Endothelial cell of umbilical vein (primary cell): ENCODE measurements at regions not wholly inside any gene's neighbourhood (a gene's known extent, or its start where the extent isn't known, plus 50 kb on each side); places are given as distances from the start of the nearest gene placed in this dataset.

ENCODE experiments used
- BruUV-seq: library from RNA; stranded (reverse); fragments of 400-500 nt; replicated peaks from 2 replicates; lab custom pipeline; 2021; lab: Mats Ljungman, UMichigan
- CTCF ChIA-PET: fragments of 300-600, 350-600 bp; sonication (Branson Sonifier 250); formaldehyde crosslinking; loops from one replicate; lab custom pipeline; 2021; ENCODE audit warnings: antibody characterized with exemption, inconsistent platforms; lab: Charles Lee
- POLR2A ChIA-PET: fragments of 300-600, 350-600 bp; sonication (Branson Sonifier 250); formaldehyde crosslinking; loops from one replicate; lab custom pipeline; 2021; ENCODE audit warnings: antibody characterized with exemption, inconsistent platforms; lab: Charles Lee
- DNase-seq: peaks from one replicate; pipeline ENCODE4 v3.0.0-alpha.2; 2011; ENCODE audit warnings: low read depth, low spot score
- FAIRE-seq: peaks from 2 replicates; lab custom pipeline; 2011; peaks lifted over from hg19 to GRCh38; lab: Jason Lieb, UNC
- H2AFZ ChIP-seq: 2 replicates; pipeline ENCODE4 v1.6.0; 2012; ENCODE audit warnings: low read depth, low read length, control low read depth, inconsistent platforms
- H3K27ac ChIP-seq: 2 replicates; pipeline ENCODE4 v1.5.1; 2011; ENCODE audit warnings: low read depth, mild to moderate bottlenecking, control low read depth, low read length, moderate library complexity; ENCODE audit not compliant: insufficient read depth
- H3K27me3 ChIP-seq, 2 experiments: 2 replicates each; pipeline versions ENCODE4 v1.6.0 to v1.6.1; 2011; ENCODE audit warnings: low read length in 2 of 2, mixed read lengths in 1 of 2; ENCODE audit not compliant: control insufficient read depth in 2 of 2, insufficient read depth in 2 of 2
- H3K36me3 ChIP-seq, 2 experiments: 2 replicates in 1 of 2; 3 replicates in 1 of 2; pipeline ENCODE4 v1.5.1; 2011; ENCODE audit warnings: low read length in 2 of 2, mild to moderate bottlenecking in 1 of 2, moderate library complexity in 1 of 2; ENCODE audit not compliant: control insufficient read depth in 2 of 2, insufficient read depth in 2 of 2; ENCODE audit errors: extremely low read depth in 1 of 2
- H3K4me1 ChIP-seq: 3 replicates; pipeline ENCODE4 v1.5.1; 2011; ENCODE audit warnings: mild to moderate bottlenecking, low read length; ENCODE audit not compliant: control insufficient read depth, insufficient read depth; ENCODE audit errors: extremely low read depth
- H3K4me2 ChIP-seq: 2 replicates; pipeline ENCODE4 v1.6.1; 2011; ENCODE audit warnings: low read length, control low read depth, mixed read lengths; ENCODE audit not compliant: insufficient read depth
- H3K4me3 ChIP-seq, 3 experiments: fragments of 200-600 bp in 1 of 3; sonication (generic), shearing (Covaris generic) in 1 of 3; replicated peaks in 1 of 3; 2 replicates each; pipeline ENCODE4 v1.5.1; 2011 to 2016; ENCODE audit warnings: control low read depth in 3 of 3, low read length in 3 of 3, mild to moderate bottlenecking in 2 of 3, inconsistent platforms in 1 of 3, low read depth in 1 of 3, moderate library complexity in 1 of 3; ENCODE audit not compliant: insufficient read depth in 1 of 3
- H3K79me2 ChIP-seq: 2 replicates; pipeline ENCODE4 v1.6.0; 2012; ENCODE audit warnings: low read length, inconsistent platforms; ENCODE audit not compliant: control insufficient read depth, insufficient read depth
- H3K9ac ChIP-seq: replicated peaks from 2 replicates; pipeline ENCODE3; 2011; ENCODE audit warnings: low read length, control low read depth; ENCODE audit not compliant: insufficient read depth; ENCODE audit errors: extremely low read depth
- H3K9me1 ChIP-seq: replicated peaks from 3 replicates; pipeline ENCODE4 v1.6.0; 2011; ENCODE audit warnings: mild to moderate bottlenecking, low read length; ENCODE audit not compliant: control insufficient read depth, insufficient read depth; ENCODE audit errors: extremely low read depth
- H3K9me3 ChIP-seq: replicated peaks from 2 replicates; pipeline ENCODE4 v1.5.1; 2012; ENCODE audit warnings: low read length, inconsistent platforms; ENCODE audit not compliant: control insufficient read depth, insufficient read depth
- H4K20me1 ChIP-seq: replicated peaks from 2 replicates; pipeline ENCODE3; 2011; ENCODE audit warnings: mild to moderate bottlenecking, low read length; ENCODE audit not compliant: control insufficient read depth, insufficient read depth; ENCODE audit errors: extremely low read depth
- CTCF ChIP-seq, 2 donors: IDR thresholded peaks; 1 replicate in 1 of 2; 2 replicates in 1 of 2; pipeline ENCODE4 v1.5.1; 2011; ENCODE audit warnings: low read length in 2 of 2, mild to moderate bottlenecking in 2 of 2, moderate library complexity in 2 of 2, control low read depth in 1 of 2, inconsistent platforms in 1 of 2, low read depth in 1 of 2; ENCODE audit not compliant: insufficient read depth in 1 of 2; ENCODE audit errors: extremely low read depth in 1 of 2
- EZH2 ChIP-seq: IDR thresholded peaks from 2 replicates; pipeline ENCODE4 v1.6.1; 2012; ENCODE audit warnings: borderline replicate concordance, low read depth, mild to moderate bottlenecking, moderate library complexity, low read length, inconsistent platforms; ENCODE audit not compliant: severe bottlenecking
- FOS ChIP-seq: IDR thresholded peaks from 2 replicates; pipeline ENCODE4 v1.6.1; 2011; ENCODE audit warnings: mild to moderate bottlenecking, low read length, moderate library complexity, borderline replicate concordance; ENCODE audit not compliant: insufficient read depth
- GATA2 ChIP-seq: IDR thresholded peaks from 2 replicates; pipeline ENCODE4 v1.7.0; 2011; ENCODE audit warnings: low read depth, mild to moderate bottlenecking, moderate library complexity, mixed read lengths, low read length; ENCODE audit not compliant: insufficient read length, insufficient read depth
- JUN ChIP-seq: IDR thresholded peaks from 2 replicates; pipeline ENCODE4 v1.6.1; 2011; ENCODE audit warnings: borderline replicate concordance, low read depth; ENCODE audit not compliant: insufficient read length, insufficient read depth
- MAX ChIP-seq: IDR thresholded peaks from 2 replicates; pipeline ENCODE4 v1.6.1; 2011; ENCODE audit not compliant: insufficient read depth, insufficient read length
- MYC ChIP-seq: IDR thresholded peaks from one replicate; pipeline ENCODE4 v1.6.1; 2011; ENCODE audit warnings: mild to moderate bottlenecking, low read depth, low read length
- POLR2A ChIP-seq: IDR thresholded peaks from 2 replicates; pipeline ENCODE4 v1.6.1; 2012; ENCODE audit warnings: low read depth, mild to moderate bottlenecking, control low read depth, low read length
- POLR2AphosphoS5 ChIP-seq: IDR thresholded peaks from 2 replicates; pipeline ENCODE4 v1.6.1; 2012; ENCODE audit warnings: low read depth, mild to moderate bottlenecking, control low read depth, low read length, moderate library complexity; ENCODE audit not compliant: insufficient read depth
- dilution Hi-C: fragments of 300-500 bp; cut with MboI; formaldehyde crosslinking; loops from one replicate; pipeline ENCODE4 v1.15.0; 2019; ENCODE audit warnings: low sequenced_read_pairs; ENCODE audit not compliant: extremely low pct_ligation_motif_present
- intact Hi-C: fragments of 100-400 bp; cut with micrococcal nuclease; formaldehyde crosslinking; loops from one replicate; pipeline ENCODE4 v1.10.0; 2022

- Histone ChIP-seq H3K36me3 (no peaks in the 10 kb centered on the region), H3K4me2 (no peak overlapping the region), H3K4me3 (no peak overlapping the region), H4K20me1 (no peaks in the 10 kb centered on the region), H3K27me3 (no peaks in the 10 kb centered on the region), H2AFZ (no peak overlapping the region), H3K4me1 (no peaks in the 10 kb centered on the region), H3K79me2 (no peaks in the 10 kb centered on the region), H3K9me3 (no peaks in the 10 kb centered on the region), H3K9ac (no peak overlapping the region), H3K9me1 (no peaks in the 10 kb centered on the region), H3K27ac (no peak overlapping the region)
- intact Hi-C loops (no loop called here), dilution Hi-C loops (no loop called here)
- ChIA-PET CTCF (no interaction called here), POLR2A (no interaction called here)
- BruUV-seq = no TSS peak
- no peak for DNase-seq
- TF ChIP-seq MYC (no peak), JUN (no peak), FOS (no peak), GATA2 (no peak), POLR2AphosphoS5 (no peak), POLR2A (no peak), EZH2 (no peak), CTCF (IDR thresholded peaks at IDR 0.05; ENCODE audit: extremely low read depth in 1 of 2, insufficient read depth in 1 of 2, low read depth in 1 of 2, low read length in 2 of 2) (no peak), MAX (no peak)
- FAIRE-seq = no peak
Observed at GRCh38 chr6:141203902-141204575, 928.7 kb upstream of the GJE1 start.
